ENCODE measurements at regions not wholly inside any gene's neighbourhood (a gene's known extent, or its start where the extent isn't known, plus 50 kb on each side); places are given as distances from the start of the nearest gene placed in this dataset.

DNA sequence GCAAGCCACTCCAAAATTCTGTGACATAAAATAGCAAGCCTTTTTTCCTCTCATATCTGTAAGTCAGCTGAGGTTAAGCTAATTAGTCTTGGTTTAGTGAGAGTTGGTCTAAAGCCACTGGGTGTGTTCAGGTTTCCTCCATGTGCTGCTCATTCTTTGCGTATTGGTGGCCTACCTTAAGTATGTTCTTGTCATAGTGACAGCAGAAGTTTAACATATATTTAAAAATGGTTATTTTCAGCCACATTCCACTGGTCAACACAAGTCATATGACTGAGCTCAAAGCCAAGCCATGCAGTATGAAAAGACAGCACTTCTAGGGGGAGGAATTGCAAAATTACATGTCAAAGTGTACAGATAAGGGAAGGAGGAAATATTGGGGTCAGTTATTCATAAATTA is 100.5 kb upstream of the FGF10 start:
- TF ChIP-seq, protein P1, sequence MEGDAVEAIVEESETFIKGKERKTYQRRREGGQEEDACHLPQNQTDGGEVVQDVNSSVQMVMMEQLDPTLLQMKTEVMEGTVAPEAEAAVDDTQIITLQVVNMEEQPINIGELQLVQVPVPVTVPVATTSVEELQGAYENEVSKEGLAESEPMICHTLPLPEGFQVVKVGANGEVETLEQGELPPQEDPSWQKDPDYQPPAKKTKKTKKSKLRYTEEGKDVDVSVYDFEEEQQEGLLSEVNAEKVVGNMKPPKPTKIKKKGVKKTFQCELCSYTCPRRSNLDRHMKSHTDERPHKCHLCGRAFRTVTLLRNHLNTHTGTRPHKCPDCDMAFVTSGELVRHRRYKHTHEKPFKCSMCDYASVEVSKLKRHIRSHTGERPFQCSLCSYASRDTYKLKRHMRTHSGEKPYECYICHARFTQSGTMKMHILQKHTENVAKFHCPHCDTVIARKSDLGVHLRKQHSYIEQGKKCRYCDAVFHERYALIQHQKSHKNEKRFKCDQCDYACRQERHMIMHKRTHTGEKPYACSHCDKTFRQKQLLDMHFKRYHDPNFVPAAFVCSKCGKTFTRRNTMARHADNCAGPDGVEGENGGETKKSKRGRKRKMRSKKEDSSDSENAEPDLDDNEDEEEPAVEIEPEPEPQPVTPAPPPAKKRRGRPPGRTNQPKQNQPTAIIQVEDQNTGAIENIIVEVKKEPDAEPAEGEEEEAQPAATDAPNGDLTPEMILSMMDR (IDR thresholded peaks at IDR 0.05), result no peak
- TF ChIP-seq POLR2AphosphoS5 (IDR thresholded peaks at IDR 0.05), result no peak
